Activated CD4-positive, alpha-beta memory T cell treated with anti-CD3 and anti-CD28 coated beads for 36 hours (primary cell): ENCODE measurements at regions not wholly inside any gene's neighbourhood (a gene's known extent, or its start where the extent isn't known, plus 50 kb on each side); places are given as distances from the start of the nearest gene placed in this dataset.

Source experiments
- CTCF ChIA-PET: fragments of 350-600 bp; sonication (Branson Sonifier 250); formaldehyde crosslinking; loops from one replicate; lab custom pipeline; 2021; ENCODE audit warnings: antibody characterized with exemption, inconsistent platforms; lab: Charles Lee
- POLR2A ChIA-PET: fragments of 350-600 bp; sonication (Branson Sonifier 250); formaldehyde crosslinking; loops from one replicate; lab custom pipeline; 2021; ENCODE audit warnings: antibody characterized with exemption; lab: Charles Lee
- DNase-seq: peaks from one replicate; pipeline ENCODE4 v3.0.0-alpha.2; 2020
- H3K27ac Mint-ChIP-seq: one replicate; pipeline ENCODE4 v1.8.0; 2021; ENCODE audit warnings: mixed read lengths
- H3K27me3 Mint-ChIP-seq: one replicate; pipeline ENCODE4 v1.8.0; 2021; ENCODE audit warnings: mixed read lengths
- H3K36me3 Mint-ChIP-seq: one replicate; pipeline ENCODE4 v1.8.0; 2021; ENCODE audit warnings: mixed read lengths
- H3K4me1 Mint-ChIP-seq: one replicate; pipeline ENCODE4 v1.8.0; 2021; ENCODE audit warnings: low read depth, mixed read lengths
- H3K4me3 Mint-ChIP-seq: one replicate; pipeline ENCODE4 v1.8.0; 2021; ENCODE audit warnings: mild to moderate bottlenecking, mixed read lengths
- H3K9me3 Mint-ChIP-seq: one replicate; pipeline ENCODE4 v1.8.0; 2021; ENCODE audit warnings: mixed read lengths
- intact Hi-C: fragments of 100-400 bp; cut with micrococcal nuclease; formaldehyde crosslinking; loops from one replicate; pipeline ENCODE4 v1.15.1; 2023

DNA sequence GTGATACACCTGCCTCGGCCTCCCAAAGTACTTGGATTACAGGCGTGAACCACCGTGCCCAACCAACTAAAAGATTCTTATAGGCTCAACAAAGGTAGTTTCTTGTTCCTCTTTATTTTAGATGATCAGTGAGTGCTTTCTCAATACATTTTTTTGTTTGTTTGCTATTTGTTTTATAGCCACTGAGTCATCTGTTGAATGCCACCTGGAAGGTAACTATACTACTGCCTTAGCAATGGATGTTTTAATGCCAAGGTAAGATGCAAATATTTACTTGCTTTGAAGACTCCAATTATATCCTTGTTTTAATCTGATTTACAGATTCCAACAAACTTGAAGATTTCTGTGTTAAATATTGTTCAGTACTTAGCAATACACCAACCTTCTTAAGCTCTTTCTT lies 2807.4 kb upstream of the PCDH20 start:
- no peaks in the 10 kb centered on the region for H3K27me3 Mint-ChIP-seq
- no peaks in the 10 kb centered on the region for H3K4me1 Mint-ChIP-seq
- no peak overlapping the region for H3K27ac Mint-ChIP-seq
- intact Hi-C loops: no loop called here
- no peak for DNase-seq
- H3K4me3 Mint-ChIP-seq: no peak overlapping the region
- POLR2A ChIA-PET: no interaction called here
- H3K36me3 Mint-ChIP-seq: no peaks in the 10 kb centered on the region
- H3K9me3 Mint-ChIP-seq: peaks cover 18% of the 10 kb centered on the region
- CTCF ChIA-PET: no interaction called here

GRCh38 chr13:64206430-64207225 lies 2791.0 kb upstream of the PCDH20 start:
- ChIA-PET POLR2A (no interaction called here), CTCF (no interaction called here)
- no peaks in the 10 kb centered on the region for H3K36me3 Mint-ChIP-seq
- no peak overlapping the region for H3K4me3 Mint-ChIP-seq
- no peaks in the 10 kb centered on the region for H3K27me3 Mint-ChIP-seq
- intact Hi-C loops: no loop called here
- H3K9me3 Mint-ChIP-seq: peaks cover 10% of the 10 kb centered on the region
- H3K27ac Mint-ChIP-seq: no peak overlapping the region
- H3K4me1 Mint-ChIP-seq: no peaks in the 10 kb centered on the region
- no peak for DNase-seq

DNA sequence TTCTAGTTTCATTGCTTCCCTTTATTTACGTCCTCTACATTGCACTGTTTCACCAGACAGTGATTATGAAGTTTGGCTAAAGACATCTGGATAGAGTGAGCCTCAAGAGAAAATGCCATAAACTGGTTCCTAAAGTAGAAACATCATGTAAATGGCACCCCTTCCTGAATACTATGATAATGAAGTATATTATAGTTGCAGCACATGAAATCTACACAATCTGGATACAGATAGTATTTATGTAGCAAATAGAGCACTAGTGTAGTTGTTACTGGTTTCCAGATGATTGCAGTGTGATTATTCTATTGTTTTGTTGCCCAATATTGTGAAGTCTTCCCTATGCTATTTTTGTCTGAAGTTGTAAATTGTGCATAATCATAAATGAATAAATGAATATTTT lies 2786.9 kb upstream of the PCDH20 start:
- intact Hi-C loops: no loop called here
- Mint-ChIP-seq H3K4me1 (no peaks in the 10 kb centered on the region), H3K36me3 (no peaks in the 10 kb centered on the region), H3K4me3 (no peak overlapping the region), H3K27me3 (no peaks in the 10 kb centered on the region), H3K9me3 (peaks cover 9% of the 10 kb centered on the region), H3K27ac (no peak overlapping the region)
- DNase-seq: no peak
- POLR2A ChIA-PET: no interaction called here
- CTCF ChIA-PET: no interaction called here

DNA sequence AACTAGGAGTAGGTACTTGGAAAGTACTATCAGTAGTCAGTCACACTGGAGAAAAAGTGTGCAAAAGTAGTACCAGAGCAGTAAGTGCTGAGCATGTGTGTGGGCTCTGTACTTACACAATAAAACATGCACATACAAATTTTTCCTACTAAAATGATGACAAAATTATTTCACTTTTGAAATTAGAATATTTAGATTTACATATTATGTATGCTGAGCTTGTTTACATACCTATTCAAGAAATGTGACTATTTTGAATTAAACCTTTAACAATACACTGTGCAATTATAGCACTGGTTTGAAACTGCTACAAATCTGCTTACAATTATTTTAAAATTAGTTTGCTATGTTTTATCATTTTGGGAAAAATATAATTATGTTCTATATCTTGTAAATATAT lies 2781.6 kb upstream of the PCDH20 start:
- CTCF ChIA-PET: no interaction called here
- no peaks in the 10 kb centered on the region for H3K27me3 Mint-ChIP-seq
- DNase-seq: no peak
- POLR2A ChIA-PET: no interaction called here
- no peak overlapping the region for H3K27ac Mint-ChIP-seq
- H3K4me3 Mint-ChIP-seq: no peak overlapping the region
- intact Hi-C loops: no loop called here
- H3K36me3 Mint-ChIP-seq: no peaks in the 10 kb centered on the region
- H3K4me1 Mint-ChIP-seq: no peaks in the 10 kb centered on the region
- peaks cover 10% of the 10 kb centered on the region for H3K9me3 Mint-ChIP-seq

DNA sequence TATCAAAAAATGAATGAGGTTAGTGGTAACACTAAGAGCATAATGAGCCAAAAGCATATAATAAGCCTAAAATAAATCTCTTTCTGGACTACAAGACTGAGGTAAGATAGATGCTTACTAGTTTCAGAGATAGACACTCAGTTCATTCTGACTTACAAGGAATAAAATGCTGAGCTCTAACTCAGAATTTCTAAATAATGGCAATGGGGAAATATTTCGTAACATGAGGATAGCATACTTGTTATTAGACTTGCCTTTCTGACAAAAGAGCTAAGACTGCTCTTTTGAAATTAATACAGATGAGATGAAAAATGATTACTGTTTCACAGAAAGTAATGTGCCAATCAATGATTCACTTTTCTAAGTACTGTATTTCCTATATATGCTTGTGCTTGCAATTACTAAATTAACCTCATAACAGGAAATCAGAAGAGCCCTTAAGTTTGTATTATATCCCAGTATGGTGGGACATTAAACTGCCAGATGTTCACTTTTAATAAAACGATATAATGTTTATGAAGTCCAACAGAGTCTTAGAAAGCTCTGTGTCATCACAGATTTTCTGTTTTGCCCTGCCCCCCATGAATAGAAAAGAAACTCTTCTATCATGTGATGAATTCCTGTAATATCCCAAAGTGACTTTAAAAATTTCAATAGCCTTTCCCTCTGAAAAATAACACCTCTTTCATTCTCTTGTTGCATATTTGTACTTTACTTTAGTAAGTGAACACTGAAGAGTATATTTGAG lies 2771.0 kb upstream of the PCDH20 start:
- Mint-ChIP-seq H3K27me3 (no peaks in the 10 kb centered on the region), H3K4me1 (no peaks in the 10 kb centered on the region), H3K9me3 (peaks cover 12% of the 10 kb centered on the region), H3K36me3 (no peaks in the 10 kb centered on the region), H3K27ac (no peak overlapping the region), H3K4me3 (no peak overlapping the region)
- intact Hi-C loops: no loop called here
- ChIA-PET CTCF (no interaction called here), POLR2A (no interaction called here)
- DNase-seq: no peak

DNA sequence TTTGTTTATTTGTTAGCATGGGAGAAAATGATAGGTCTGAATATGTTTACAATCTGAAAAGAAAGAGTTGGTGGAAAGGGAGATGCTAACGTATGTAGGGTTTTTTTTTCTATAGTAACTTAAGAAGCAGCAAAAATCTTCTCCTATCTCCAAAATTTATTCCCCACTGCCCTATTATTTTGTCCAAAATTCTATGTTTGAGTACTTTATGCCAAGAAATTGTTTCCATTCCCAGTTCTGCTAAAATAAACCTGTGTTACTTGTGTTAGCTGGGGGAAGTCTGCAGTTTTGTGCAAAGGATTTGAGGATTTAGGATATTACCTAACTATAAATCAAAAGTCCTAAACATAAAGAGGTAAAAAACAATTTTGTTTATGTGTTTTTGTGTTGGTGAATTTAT lies 2770.4 kb upstream of the PCDH20 start:
- Mint-ChIP-seq H3K4me3 (no peak overlapping the region), H3K36me3 (no peaks in the 10 kb centered on the region), H3K27me3 (no peaks in the 10 kb centered on the region), H3K9me3 (peaks cover 12% of the 10 kb centered on the region), H3K4me1 (no peaks in the 10 kb centered on the region), H3K27ac (no peak overlapping the region)
- ChIA-PET POLR2A (no interaction called here), CTCF (no interaction called here)
- no peak for DNase-seq
- intact Hi-C loops: no loop called here

- CTCF ChIA-PET: interaction anchor here (0.6 kb wide), 1 partner anchor 142 kb away, joined by 3 read pairs; no protein-coding TSS in a partner anchor
- H3K4me1 Mint-ChIP-seq: no peaks in the 10 kb centered on the region
Measured at GRCh38 chr13:64180756-64181155, 2765.1 kb upstream of the PCDH20 start.

GRCh38 chr13:64165826-64166225 lies 2750.2 kb upstream of the PCDH20 start:
- H3K27ac Mint-ChIP-seq: no peak overlapping the region
- POLR2A ChIA-PET: no interaction called here
- H3K27me3 Mint-ChIP-seq: no peaks in the 10 kb centered on the region
- H3K4me1 Mint-ChIP-seq: no peaks in the 10 kb centered on the region
- CTCF ChIA-PET: no interaction called here
- H3K36me3 Mint-ChIP-seq: no peaks in the 10 kb centered on the region
- intact Hi-C loops: no loop called here
- no peak for DNase-seq
- H3K4me3 Mint-ChIP-seq: no peak overlapping the region
- peaks cover 6% of the 10 kb centered on the region for H3K9me3 Mint-ChIP-seq

More at GRCh38 chr13:64180756-64181155, 2765.1 kb upstream of the PCDH20 start:
- intact Hi-C loops: no loop called here
- Mint-ChIP-seq H3K4me3 (no peak overlapping the region), H3K36me3 (no peaks in the 10 kb centered on the region), H3K27ac (no peak overlapping the region), H3K9me3 (peaks cover 17% of the 10 kb centered on the region), H3K27me3 (no peaks in the 10 kb centered on the region)
- POLR2A ChIA-PET: no interaction called here
- no peak for DNase-seq

DNA sequence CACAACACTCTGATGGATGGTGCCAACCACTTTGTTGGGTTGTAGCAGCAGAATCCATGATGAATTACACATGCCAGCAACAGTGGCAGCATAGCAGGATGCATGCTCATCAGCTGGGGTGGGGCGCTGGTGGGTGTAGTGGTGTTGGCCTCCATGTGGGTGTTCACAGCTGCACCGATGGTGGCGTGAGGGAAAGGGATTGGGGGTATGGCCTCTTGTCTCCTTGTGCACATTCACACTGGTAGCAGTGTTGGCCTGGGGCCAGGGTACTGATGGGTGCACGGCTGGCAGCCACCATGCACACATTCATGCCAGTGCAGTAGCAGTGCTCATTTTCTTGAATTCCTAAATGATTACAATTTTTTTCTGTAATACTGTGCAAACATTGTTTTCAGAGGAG lies 2748.8 kb upstream of the PCDH20 start:
- intact Hi-C loops: no loop called here
- H3K27ac Mint-ChIP-seq: no peak overlapping the region

DNA sequence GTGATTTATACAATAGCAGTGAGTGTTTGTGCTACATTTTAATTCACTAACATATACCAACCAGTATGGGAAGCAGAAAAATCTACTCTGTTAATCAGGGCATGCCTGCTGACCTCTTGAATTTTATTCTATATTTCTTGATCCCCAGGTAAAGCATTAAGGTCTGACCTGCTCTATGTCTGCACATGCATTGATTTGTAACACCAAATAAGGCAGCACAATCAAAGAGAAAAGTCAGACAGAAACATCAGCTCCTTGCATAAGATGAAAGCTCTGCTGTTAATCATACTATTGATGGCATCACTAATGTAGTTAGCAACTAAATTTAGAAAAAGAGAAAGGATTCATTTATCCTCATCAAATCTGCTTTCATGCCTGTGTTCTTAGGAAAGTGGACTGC lies 2744.8 kb upstream of the PCDH20 start:
- intact Hi-C loops: no loop called here
- POLR2A ChIA-PET: no interaction called here
- CTCF ChIA-PET: no interaction called here
- Mint-ChIP-seq H3K4me1 (no peaks in the 10 kb centered on the region), H3K9me3 (peaks cover 9% of the 10 kb centered on the region), H3K27me3 (no peaks in the 10 kb centered on the region), H3K4me3 (no peak overlapping the region), H3K36me3 (no peaks in the 10 kb centered on the region), H3K27ac (no peak overlapping the region)
- no peak for DNase-seq

More for the DNA sequence above, 2748.8 kb upstream of the PCDH20 start:
- Mint-ChIP-seq H3K36me3 (no peaks in the 10 kb centered on the region), H3K4me3 (no peak overlapping the region), H3K4me1 (no peaks in the 10 kb centered on the region), H3K27me3 (no peaks in the 10 kb centered on the region), H3K9me3 (peaks cover 6% of the 10 kb centered on the region)
- ChIA-PET CTCF (no interaction called here), POLR2A (no interaction called here)
- DNase-seq: no peak

- ChIA-PET POLR2A (no interaction called here), CTCF (no interaction called here)
- Mint-ChIP-seq H3K4me1 (no peaks in the 10 kb centered on the region), H3K27me3 (no peaks in the 10 kb centered on the region), H3K4me3 (no peak overlapping the region), H3K36me3 (no peaks in the 10 kb centered on the region), H3K27ac (no peak overlapping the region), H3K9me3 (peaks cover 8% of the 10 kb centered on the region)
- intact Hi-C loops: no loop called here
- no peak for DNase-seq
Measured at GRCh38 chr13:64158908-64159307, 2743.3 kb upstream of the PCDH20 start.

- no peaks in the 10 kb centered on the region for H3K36me3 Mint-ChIP-seq
- H3K4me1 Mint-ChIP-seq: no peaks in the 10 kb centered on the region
- no peak overlapping the region for H3K27ac Mint-ChIP-seq
- H3K4me3 Mint-ChIP-seq: no peak overlapping the region
- ChIA-PET POLR2A (no interaction called here), CTCF (no interaction called here)
- intact Hi-C loops: no loop called here
- no peaks in the 10 kb centered on the region for H3K27me3 Mint-ChIP-seq
- DNase-seq: no peak
- H3K9me3 Mint-ChIP-seq: peaks cover 16% of the 10 kb centered on the region
Measured at GRCh38 chr13:64154514-64154913, 2738.9 kb upstream of the PCDH20 start.

DNA sequence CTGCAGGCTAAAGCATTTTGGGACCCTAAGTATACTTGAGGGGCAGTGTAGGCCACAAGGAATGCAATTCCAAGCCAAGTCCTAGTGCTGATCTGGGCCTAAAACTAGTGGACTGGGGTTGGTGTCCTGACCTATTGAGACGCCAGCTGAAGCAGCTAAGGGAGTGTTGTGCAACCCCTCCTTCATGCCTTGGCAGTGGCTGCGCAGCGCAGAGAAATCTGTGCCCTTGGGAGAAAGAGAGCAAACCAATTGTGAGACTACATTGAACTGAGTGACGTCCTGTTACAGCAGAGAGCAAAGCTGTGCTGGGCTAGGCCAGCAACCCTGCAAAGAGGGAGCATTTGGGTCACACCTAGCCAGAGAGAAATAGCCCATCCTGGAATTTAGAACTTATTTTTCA lies 2715.0 kb upstream of the PCDH20 start:
- POLR2A ChIA-PET: no interaction called here
- H3K27ac Mint-ChIP-seq: no peak overlapping the region
- H3K9me3 Mint-ChIP-seq: peaks cover 9% of the 10 kb centered on the region
- intact Hi-C loops: no loop called here
- CTCF ChIA-PET: no interaction called here
- H3K4me1 Mint-ChIP-seq: no peaks in the 10 kb centered on the region
- no peak overlapping the region for H3K4me3 Mint-ChIP-seq
- H3K27me3 Mint-ChIP-seq: no peaks in the 10 kb centered on the region
- H3K36me3 Mint-ChIP-seq: no peaks in the 10 kb centered on the region
- no peak for DNase-seq
